Activated CD4-positive, alpha-beta T cell treated with anti-CD3 and anti-CD28 coated beads, Interleukin-2, Interleukin-4, amounts not matched to agents 100 ng/mL and 50 ng/mL, durations not matched to agents 16 hours and 8 hours (primary cell): ENCODE measurements at regions not wholly inside any gene's neighbourhood (a gene's known extent, or its start where the extent isn't known, plus 50 kb on each side); places are given as distances from the start of the nearest gene placed in this dataset.

Experiments used
- DNase-seq: peaks from one replicate; pipeline ENCODE4 v3.0.0-alpha.2; 2020; ENCODE audit warnings: low spot score

DNA sequence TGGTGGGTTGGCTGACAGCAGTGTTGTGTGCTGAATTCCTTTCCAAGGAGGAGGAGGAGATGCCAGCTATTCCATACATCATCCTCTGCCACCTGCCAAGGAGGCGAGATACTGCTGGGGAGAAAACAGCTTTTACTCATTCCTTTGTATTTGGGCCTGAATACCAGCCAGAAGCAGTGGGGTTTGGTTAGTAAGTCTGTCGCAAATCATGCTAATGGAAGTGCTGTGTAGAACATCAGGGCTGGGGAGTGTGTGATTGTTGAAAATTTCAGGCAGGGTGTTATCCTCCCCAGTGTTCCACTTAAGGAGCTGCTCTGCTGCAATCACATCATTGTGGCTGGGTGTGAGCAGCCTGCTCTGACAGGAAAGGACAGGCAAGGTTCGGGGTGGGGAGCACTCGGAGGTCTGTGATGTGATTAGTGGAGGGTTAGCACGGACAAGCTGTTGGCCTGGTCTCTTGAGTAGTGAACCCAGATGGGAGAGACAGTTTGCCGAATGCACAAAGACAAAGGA lies 128.2 kb upstream of the DLX2 start:
- DNase-seq: no peak

DNA sequence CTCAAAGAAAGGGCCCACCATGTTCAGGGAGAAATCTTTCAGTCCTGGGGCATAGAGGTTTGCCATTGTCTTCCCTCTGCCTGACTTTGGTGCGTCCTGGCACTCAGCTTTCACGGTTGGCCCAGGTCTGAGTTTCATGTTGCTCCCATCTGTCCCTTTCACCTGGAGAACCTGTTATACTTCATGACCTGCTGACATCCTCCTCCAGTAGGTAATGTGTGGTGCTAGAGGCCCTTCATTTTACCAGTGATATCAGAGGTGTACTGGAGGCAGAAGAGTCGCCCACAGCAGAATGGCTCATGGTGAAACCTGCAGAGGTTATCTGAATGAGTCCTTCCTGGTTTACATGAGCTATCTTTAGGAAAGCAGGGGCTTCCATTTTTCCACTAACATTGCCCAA lies 128.8 kb upstream of the DLX2 start:
- DNase-seq: no peak

DNA sequence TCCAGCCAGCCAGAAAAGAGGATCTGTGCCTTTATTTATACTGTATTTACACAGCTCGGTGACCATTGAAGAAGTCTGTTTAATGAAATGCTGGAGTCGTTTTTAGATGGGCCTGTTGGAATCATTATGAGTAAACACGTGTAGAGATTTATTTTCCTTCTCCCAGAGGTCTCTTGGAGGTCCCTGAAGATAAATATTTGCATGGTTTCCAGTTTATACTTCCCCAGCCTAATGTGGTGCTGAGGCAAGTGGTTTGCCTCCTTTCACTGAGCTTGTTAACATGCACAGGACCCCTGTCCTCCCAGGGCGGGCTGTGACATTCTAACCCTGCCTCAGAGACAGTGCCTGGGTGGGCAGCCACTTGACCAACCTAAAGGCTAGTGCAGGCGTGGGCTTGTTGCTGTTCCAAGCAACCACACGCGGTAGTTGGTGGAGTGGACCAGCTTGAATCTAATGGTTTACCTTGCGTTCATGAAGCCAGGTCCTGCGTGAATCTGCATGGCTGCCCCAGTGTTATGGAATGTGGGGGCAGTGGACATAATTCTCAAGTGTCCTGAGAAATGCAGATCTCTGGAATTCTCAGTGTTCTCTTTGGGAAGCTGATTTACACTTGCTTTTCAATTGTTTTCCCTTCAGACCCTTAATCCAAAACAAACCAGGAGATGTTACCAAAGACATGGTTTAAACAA lies 130.2 kb upstream of the DLX2 start:
- no peak for DNase-seq

DNA sequence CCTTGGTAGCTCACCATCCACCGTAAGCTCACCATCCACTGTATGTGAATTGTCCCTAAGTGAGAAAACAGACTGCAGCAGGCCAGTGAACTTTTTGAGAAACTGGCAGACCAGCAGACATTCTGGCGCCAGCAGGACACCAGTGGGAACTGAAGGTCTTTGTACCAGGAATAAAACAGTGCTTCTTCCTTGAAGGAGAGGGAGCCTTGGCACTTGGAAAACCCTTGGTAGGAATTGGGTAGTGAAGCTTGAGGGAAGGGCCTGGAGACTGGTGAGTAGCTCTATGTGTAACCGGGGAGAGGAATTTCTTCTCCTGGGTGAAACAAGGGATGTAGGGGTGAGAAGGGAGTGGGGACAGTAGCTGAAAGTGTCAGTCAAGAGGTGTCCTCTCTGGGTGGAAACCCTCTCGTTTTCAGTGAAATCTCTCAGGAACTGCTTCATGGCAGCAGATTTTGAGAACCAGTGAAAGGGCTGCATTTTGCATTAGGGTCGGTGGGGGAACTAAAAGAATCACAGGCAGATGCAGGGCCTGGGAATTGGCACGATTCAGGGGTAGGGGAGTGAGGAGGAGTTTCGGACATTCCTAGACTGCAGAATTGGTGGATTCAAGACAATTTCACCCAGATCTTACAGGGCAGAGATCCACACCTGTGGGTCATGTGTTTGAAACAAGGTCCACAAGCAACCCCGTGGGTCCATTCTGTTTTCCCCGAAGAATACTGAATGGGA lies 131.5 kb upstream of the DLX2 start:
- DNase-seq: no peak

DNA sequence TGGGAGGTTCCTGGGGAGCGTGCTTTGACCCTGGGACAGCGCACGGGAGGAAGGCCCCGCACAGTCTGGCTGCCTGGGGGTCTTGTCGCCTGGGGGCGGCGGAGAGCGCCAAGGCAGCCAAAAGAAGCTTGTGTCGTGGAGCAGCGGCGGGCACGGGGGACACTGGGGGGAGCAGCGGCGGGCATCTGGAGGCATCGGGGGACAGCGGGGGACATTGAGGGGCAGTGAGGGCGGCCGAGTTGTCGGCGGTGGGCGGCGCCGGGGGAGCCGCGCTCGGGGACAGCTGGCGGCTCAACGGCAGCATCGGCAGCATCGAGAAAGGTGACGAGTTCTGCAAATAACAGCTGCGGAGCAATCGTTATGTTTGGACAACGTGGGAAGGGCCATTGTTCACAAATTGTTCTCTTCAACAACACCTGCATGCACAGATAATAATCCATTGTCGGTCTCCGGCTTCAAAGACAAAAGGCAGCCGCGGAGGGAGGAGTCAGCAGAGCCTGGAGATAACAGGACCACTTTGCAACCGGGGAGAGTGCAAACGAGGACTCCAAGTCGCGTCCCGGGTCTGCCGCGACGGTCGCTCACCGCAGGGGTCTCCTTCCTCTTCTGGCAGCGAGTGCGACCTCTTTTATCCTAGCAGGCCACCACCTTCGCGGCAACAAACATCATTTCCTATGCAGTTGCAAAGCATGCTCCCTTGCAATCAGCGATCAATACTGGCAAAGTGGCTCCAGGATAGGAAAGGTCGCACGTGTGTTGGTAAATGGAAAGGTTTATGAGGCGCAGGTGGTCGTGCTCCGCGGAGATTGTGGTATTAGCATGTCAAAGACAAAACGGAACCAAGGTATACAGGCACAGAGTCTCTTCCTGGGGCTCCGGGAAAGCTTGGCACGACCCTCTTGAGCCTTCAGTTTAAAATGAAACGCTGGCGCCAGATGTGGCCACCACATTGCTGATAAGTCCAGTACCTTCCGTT lies 132.3 kb upstream of the DLX2 start:
- no peak for DNase-seq

DNA sequence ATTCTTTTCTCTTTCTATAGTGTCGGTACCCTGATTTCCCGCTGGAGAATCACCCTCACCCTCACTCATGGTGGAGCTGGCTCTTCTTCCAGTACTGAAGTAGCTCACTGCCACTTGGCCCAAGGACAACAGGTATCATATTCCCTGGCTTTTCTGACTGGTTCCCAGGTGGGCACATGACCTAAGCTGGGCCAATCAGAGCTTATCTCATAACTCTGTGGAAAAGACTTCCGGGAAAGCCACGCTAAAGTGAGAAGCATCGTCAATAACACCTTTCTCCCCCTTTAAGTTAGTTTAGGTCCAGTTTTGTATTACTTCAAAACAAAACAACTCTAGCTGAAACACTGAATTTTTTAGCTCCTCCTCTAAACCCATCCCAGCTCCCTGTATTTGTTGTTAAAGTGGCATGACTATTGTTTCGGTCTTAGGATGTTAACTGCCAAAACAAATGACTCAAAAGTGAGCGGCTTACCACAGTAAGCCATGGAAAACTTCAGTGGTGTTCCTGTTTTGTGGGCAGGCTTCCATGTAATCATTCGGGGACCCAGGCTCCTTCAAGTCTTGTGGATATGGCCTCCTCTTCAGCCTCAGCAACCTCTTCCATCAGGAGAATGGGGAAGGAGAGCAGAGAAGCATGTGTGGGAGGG lies 137.4 kb upstream of the DLX2 start:
- DNase-seq: no peak

DNA sequence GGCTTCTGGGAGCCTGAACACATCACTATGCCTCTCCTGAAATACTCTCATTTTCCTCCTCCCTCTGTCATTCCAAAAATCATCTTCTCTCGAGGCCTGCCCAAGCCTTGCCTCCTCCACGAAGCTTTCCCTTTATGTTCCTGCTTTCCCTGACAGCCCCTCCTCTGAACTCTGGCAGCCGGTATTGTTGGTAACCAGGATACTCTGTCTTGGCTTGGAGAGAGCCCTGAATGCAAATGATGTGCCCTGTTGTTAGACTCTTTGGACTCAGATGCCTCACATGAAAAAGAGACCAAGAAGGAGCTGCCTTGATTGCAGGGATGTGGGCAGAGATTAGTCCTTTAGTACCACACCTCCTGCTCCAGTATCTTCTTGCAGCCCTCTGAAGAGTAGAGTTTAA lies 138.5 kb upstream of the DLX2 start:
- no peak for DNase-seq

DNA sequence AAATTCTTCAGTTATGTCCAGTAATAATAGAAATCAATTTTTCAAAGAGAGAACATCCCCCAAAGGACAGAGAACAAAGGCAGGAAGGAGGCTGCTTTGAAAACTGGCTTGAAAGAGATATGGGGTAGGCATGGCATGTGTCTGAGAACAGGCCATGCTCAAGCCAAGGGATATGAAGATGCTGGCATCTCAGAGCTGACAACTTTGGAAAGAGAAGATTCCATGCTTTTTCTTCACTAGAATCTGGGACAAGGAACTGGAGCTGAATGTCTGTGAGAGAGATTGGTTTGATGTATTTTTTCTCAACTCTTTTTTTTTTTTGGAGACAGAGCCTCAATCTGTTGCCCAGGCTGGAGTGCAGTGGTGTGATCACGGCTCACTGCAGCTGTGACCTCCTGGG lies 139.8 kb upstream of the DLX2 start:
- DNase-seq: no peak

DNA sequence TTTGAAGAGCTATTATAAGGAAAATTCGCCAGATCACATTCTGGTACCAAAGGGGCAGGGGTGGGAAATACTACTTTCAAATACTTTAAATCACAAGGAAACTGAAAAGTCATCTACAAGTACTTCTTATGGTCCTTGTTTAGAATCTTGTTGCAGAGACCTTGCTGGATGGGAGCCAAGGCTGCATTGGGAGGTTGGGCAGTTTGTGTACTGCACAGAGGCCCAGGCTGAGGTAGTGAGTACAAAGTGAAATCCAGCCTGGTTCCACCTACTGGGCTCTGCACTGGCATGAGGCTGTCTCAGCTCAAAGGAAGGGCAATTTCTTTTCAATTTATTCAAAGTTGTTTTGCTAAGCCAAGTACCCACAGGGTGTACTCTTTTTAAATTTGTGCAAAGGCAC lies 140.3 kb upstream of the DLX2 start:
- no peak for DNase-seq

DNA sequence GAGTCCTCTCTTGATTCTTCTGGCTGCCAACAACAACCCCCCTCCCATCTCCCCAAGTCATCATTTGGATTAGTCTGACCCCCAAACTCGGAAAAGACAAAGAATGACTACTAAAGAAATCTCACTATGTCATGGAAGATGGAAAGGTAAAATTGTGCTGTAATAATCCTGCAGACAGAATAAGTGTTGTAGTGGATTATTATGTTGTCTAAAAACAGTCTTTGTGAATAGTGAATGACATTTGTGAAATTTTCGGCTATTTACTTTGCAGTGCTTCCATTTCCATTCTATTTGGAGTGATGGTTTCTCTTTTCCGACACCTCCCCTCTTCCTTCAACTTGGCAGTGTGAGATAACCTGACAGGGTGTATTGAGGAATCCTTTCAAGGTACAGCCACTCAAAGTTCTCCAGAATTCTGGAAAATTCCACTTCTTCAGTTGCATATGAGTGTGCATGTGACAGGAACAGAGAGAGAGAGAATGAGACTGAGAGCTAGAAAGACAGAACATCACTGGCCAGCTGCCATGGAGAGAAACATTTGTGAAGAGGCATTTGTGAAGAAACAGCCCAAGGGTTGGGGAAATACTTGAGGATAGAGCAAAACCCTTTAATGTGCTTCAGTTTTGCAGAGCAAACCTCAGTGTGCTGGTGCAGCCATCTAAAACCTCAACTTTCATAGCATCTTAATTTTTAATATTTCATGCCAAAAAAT lies 141.9 kb upstream of the DLX2 start:
- DNase-seq: no peak

DNA sequence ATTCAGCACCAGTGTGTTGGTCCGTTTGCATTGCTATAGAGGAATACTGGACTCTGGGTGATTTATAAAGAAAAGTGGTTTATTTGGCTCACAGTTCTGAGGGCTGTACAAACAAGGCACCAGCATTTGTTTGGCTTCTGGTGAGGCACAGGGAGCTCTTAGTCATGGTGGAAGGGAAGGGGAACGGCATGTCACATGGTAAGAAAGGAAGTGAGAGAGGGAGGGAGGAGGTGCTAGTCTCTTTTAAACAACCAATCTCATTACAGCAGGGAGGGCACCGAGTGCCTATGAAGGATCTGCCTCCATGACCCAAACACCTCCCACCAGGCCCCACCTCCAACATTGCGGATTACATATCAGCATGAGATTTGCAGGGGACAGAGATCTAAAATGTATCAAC lies 143.9 kb upstream of the DLX2 start:
- no peak for DNase-seq

DNA sequence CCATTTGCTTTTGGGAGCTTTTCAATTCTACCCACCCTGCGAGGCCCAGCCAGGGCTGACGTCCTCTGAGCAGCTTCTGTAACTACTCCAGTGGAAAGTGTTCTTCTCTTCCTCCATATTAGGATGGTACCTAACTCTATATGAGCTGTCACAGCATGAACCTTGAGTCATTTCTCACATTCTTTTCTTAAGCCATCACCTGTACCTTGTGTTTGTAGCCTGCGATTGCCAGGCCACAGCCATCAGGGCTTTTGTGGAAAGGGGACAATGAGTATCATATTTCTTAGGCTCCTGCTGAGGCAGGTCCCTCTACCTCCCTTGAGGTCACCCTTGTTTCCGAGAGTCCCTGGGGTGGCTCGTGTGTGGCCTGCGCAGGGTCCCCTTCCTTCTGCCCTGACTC lies 144.5 kb upstream of the DLX2 start:
- no peak for DNase-seq

DNA sequence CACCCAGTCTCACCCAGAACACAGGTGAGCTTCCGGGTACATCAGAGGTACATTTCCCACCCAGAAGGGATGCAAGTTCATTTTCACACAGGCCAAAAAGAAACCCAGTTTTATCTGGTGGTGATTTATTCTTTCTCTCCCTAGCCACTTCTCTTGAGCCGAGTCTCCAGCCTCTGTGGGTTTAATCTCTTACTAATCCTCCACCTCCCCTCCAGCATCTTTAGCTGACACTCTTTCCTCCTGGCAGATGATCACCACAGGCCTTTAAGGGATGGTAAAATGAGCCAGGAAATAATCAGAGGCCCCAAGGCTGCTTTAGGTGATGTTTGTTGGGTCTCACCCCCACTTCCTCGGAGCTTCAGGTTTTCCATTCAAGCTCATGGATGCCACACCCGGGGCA lies 145.7 kb upstream of the DLX2 start:
- DNase-seq: no peak

DNA sequence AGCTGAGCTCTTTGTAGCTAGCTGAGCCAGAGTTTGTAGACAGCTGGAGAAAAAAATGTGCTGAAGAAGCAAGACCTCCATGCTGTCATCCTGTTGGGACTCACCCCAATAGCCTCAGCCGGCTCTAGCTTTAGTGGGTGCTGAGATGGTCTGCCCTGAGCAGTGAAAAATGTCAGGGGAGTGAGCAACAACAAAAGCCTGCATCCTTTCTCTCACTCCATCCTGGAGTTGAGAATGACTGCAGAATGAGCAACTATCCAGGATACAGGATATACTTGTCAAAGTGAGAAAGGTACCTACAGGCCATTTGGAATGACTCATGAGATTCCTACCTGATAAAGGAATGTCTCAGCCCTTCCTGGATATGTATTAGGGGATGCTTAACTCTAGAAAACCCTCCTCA lies 146.1 kb upstream of the DLX2 start:
- no peak for DNase-seq

DNA sequence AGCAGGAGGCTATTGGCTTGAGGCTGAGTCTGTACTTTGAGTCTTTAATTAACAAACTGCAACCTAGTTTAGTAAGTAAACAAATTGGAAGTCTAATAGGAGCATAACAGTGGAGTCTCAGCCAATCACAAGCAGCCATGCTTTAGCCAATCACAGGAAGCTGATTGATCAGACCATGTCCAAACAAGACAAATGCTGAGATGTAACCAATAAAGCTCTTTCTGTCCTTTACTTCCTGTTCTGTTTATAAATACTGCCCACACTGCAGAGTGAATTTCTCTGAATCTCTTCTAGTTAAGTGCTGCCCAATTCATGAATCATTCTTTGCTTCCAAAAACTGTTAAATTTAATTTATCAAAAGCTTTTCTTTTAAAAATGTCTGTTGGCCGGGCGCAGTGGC lies 146.6 kb upstream of the DLX2 start:
- no peak for DNase-seq

DNA sequence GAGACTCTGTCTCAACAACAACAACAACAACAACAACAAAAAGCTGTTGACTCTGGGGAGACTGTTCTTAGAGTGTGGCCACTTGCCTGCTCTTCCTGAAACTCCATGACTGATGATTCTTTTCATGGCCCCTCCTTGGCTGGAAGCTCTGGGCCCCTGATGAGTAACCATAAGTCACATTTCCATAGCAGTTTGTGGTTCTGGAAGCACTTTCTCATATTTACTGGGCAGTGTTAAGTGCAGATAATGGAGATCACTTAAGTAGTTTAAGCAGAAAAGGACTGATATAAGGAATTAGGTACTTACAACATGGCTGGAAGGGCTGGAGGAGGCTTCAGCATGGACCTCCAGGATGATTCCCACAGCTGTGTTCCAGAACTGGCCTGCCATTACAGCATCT lies 147.3 kb upstream of the DLX2 start:
- no peak for DNase-seq

DNA sequence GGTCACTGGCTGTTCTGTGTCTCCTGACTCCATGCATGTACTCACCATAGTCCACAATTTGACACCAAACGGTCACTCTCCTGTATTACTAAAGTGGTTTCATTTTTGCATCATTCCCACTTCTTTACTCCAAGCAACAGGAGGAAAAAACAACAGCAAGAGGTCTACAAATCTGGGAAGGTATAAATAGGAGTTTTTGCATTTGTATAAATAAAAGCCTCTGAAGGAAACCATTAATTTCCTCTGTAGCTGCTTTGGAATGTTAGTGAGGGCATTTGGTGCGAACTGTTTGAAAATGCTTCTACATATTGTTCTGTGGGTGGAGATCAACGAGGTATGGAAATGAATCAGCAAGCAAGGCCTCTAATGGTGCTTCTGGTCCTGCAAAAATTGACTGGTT lies 148.5 kb upstream of the DLX2 start:
- peak; percentile 22 for DNase-seq

DNA sequence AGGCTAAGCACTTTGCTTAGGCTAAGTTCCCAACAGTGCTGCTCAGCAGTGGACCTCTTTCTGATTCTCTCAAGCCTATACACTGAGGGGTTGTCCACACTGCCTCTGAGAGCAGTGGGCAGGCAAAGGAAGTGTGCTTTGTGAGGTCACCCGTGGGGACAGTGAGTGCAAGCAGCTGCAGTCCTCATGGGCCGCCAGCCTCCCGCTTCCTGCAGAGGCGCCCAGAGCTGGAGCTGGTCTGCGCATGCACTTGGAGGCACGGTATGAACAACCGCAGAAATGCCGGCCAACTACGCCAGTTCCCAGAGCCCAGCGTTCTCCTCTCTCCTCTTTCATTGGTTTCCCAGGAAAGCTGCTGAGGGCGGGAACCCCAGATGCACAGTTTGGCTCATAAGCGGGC lies 149.5 kb upstream of the DLX2 start:
- no peak for DNase-seq

DNA sequence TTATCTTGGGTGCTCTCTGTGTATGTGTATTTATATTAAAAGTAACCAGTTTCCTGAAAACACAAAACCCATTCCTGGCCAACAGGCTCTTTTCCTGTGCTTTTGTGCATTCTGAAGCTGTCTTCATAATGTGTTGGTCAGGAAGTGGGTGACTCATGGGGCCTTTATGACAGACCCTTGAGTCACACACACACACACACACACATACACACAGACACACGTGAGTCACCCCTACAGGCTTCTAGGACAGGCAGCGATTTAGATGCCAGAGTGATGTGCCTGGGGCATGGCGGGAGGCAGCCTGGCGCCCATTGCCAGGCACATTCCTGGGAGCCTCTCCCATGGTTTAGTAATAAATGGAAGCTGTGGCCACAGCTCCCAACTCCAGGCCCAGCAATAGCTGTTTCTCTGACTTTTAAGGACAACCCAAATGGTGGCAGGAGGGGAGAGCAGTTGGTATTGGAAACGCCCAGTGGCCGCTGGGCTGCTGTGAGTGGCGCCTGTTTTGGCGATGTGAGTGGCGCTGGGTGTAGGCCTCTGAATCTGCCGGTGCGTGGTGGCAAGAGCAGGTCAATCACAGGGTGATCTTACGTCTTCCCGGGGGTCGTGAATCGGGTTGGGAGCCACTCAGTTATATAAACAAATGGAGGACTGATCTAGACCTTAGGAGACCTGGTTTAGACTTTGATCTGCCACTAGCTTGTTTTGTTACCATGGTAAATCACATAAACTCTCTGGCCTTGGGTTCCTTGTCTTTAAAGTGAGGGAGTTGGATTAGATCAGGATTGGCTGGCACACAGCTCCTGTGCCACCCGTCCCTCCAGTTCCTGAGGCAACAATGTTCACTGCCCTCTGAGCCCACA lies 150.7 kb upstream of the DLX2 start:
- peak; percentile 68 for DNase-seq

DNA sequence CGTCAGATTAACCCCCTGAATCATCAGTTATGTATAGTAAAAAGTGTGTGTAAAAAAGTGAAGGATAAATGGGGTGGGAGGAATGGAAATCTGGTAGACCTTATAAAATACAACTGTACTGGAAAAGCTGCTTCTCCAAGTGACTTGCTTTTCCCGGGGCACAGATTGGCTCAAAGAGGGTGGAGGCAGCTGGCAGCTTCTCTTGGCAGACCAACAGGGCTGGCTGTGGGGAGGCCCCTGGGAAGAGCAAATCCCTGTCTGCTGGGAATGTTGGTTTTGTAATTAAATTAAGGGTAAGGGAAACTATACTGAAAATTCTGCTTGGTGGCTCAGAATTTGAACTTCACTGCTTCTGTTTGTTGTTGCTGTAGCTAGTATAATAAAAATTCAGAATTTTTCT lies 154.2 kb upstream of the DLX2 start:
- no peak for DNase-seq

DNA sequence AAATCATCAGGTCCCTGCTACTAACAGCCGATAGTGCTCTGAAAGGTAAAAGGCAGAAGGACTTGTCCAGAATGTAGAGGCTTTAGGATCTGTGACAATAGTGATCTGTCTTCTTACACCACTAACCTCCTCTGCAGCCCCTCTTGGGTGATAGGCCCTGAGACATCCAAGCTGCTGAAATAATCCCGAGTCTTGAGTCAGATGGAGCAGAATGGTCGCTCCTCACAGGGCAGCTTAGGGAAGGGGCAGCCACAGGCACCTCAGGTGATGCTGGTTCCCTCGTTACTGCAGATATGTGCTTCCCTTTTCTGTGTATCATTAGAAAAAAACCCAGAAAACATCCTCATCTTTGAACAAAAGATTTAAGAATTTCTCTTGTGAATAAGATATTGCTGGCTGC lies 157.1 kb upstream of the DLX2 start:
- DNase-seq: no peak
